ENCODE measurements at regions not wholly inside any gene's neighbourhood (a gene's known extent, or its start where the extent isn't known, plus 50 kb on each side); places are given as distances from the start of the nearest gene placed in this dataset.

GRCh38 chr7:13139436-13139835 is 452.0 kb downstream of the ARL4A start:
- DNase-seq (ENCODE audit: low read depth in 2 of 2): no peak

GRCh38 chr7:13144673-13145072 is 457.2 kb downstream of the ARL4A start:
- no peak for DNase-seq (ENCODE audit: low read depth in 2 of 2)

- DNase-seq (ENCODE audit: low read depth in 2 of 2): no peak
Measured at GRCh38 chr7:13148548-13148947, 461.1 kb downstream of the ARL4A start.

- DNase-seq (ENCODE audit: low read depth in 2 of 2): no peak
Measured at GRCh38 chr7:13151978-13152377, 464.5 kb downstream of the ARL4A start.

- no peak for DNase-seq (ENCODE audit: low read depth in 2 of 2)
Measured at GRCh38 chr7:13152755-13153154, 465.3 kb downstream of the ARL4A start.

GRCh38 chr7:13153266-13153665 is 465.8 kb downstream of the ARL4A start:
- no peak for DNase-seq (ENCODE audit: low read depth in 2 of 2)

GRCh38 chr7:13153742-13154141 is 466.3 kb downstream of the ARL4A start:
- DNase-seq (ENCODE audit: low read depth in 2 of 2): no peak

GRCh38 chr7:13155188-13155587 is 467.8 kb downstream of the ARL4A start:
- no peak for DNase-seq (ENCODE audit: low read depth in 2 of 2)

- DNase-seq (ENCODE audit: low read depth in 2 of 2): no peak
Measured at GRCh38 chr7:13159003-13159402, 471.6 kb downstream of the ARL4A start.

GRCh38 chr7:13159467-13160184 is 472.2 kb downstream of the ARL4A start:
- DNase-seq (ENCODE audit: low read depth in 2 of 2): no peak

- DNase-seq (ENCODE audit: low read depth in 2 of 2): no peak
Measured at GRCh38 chr7:13161125-13161524, 473.7 kb downstream of the ARL4A start.

- DNase-seq (ENCODE audit: low read depth in 2 of 2): no peak
Measured at GRCh38 chr7:13165854-13166253, 478.4 kb downstream of the ARL4A start.

GRCh38 chr7:13166801-13167200 is 479.4 kb downstream of the ARL4A start:
- DNase-seq (ENCODE audit: low read depth in 2 of 2): no peak

GRCh38 chr7:13169356-13169755 is 481.9 kb downstream of the ARL4A start:
- DNase-seq (ENCODE audit: low read depth in 2 of 2): no peak

- DNase-seq (ENCODE audit: low read depth in 2 of 2): no peak
Measured at GRCh38 chr7:13174991-13175390, 487.6 kb downstream of the ARL4A start.

- no peak for DNase-seq (ENCODE audit: low read depth in 2 of 2)
Measured at GRCh38 chr7:13179011-13179582, 491.7 kb downstream of the ARL4A start.

- DNase-seq (ENCODE audit: low read depth in 2 of 2): peak in 1 of 2 experiments; percentile 1
Measured at GRCh38 chr7:13179775-13180523, 492.5 kb downstream of the ARL4A start.

GRCh38 chr7:13181216-13181615 is 493.8 kb downstream of the ARL4A start:
- DNase-seq (ENCODE audit: low read depth in 2 of 2): no peak

- no peak for DNase-seq (ENCODE audit: low read depth in 2 of 2)
Measured at GRCh38 chr7:13185139-13185538, 497.7 kb downstream of the ARL4A start.

GRCh38 chr7:13188236-13188805 is 500.9 kb downstream of the ARL4A start:
- no peak for DNase-seq (ENCODE audit: low read depth in 2 of 2)

- no peak for DNase-seq (ENCODE audit: low read depth in 2 of 2)
Measured at GRCh38 chr7:13188922-13189321, 501.5 kb downstream of the ARL4A start.

GRCh38 chr7:13189668-13190067 is 502.2 kb downstream of the ARL4A start:
- no peak for DNase-seq (ENCODE audit: low read depth in 2 of 2)

GRCh38 chr7:13197501-13197900 is 510.1 kb downstream of the ARL4A start:
- no peak for DNase-seq (ENCODE audit: low read depth in 2 of 2)

Measured in fibroblast of skin of left biceps (primary cell).